H1 (cell line): ENCODE measurements at regions not wholly inside any gene's neighbourhood (a gene's known extent, or its start where the extent isn't known, plus 50 kb on each side); places are given as distances from the start of the nearest gene placed in this dataset.

Experiments used
- CBX5 ChIP-seq: fragments of 300-800, 300-1000 bp; sonication (generic); IDR thresholded peaks from 2 replicates; pipeline ENCODE4 v1.7.1; 2016; ENCODE audit warnings: antibody characterized with exemption, low read length, low read depth
- CTCF ChIP-seq, 3 experiments: IDR thresholded peaks; 1 replicate in 2 of 3; 2 replicates in 1 of 3; pipeline versions ENCODE4 v1.5.1 to v1.6.1; 2011; ENCODE audit warnings: low read length in 3 of 3, mild to moderate bottlenecking in 3 of 3, inconsistent platforms in 2 of 3, low read depth in 1 of 3, moderate library complexity in 1 of 3; ENCODE audit not compliant: insufficient read depth in 1 of 3; ENCODE audit errors: control extremely low read depth in 1 of 3
- RBBP5 ChIP-seq: IDR thresholded peaks from 2 replicates; pipeline ENCODE4 v1.7.1; 2012; ENCODE audit warnings: low read depth, mild to moderate bottlenecking, inconsistent platforms, low read length, moderate library complexity, borderline replicate concordance
- TAF1 ChIP-seq: IDR thresholded peaks from 2 replicates; pipeline ENCODE4 v1.6.1; 2011; ENCODE audit warnings: mild to moderate bottlenecking, low read depth, low read length

- TF ChIP-seq RBBP5: no peak
- no peak for TF ChIP-seq CTCF (IDR thresholded peaks at IDR 0.05; ENCODE audit: control extremely low read depth in 1 of 3, insufficient read depth in 1 of 3, low read depth in 1 of 3, low read length in 3 of 3)
- TF ChIP-seq CBX5: no peak
- no peak for TF ChIP-seq TAF1
Measured at GRCh38 chr11:28596816-28597215, 488.6 kb downstream of the METTL15 start (continued).
